ENCODE measurements at regions not wholly inside any gene's neighbourhood (a gene's known extent, or its start where the extent isn't known, plus 50 kb on each side); places are given as distances from the start of the nearest gene placed in this dataset.
"Not testable (repeated sequence)": the region's sequence is repeated elsewhere in the genome, so short reads cannot be mapped to it uniquely, and the experiment has no call there.

DNA sequence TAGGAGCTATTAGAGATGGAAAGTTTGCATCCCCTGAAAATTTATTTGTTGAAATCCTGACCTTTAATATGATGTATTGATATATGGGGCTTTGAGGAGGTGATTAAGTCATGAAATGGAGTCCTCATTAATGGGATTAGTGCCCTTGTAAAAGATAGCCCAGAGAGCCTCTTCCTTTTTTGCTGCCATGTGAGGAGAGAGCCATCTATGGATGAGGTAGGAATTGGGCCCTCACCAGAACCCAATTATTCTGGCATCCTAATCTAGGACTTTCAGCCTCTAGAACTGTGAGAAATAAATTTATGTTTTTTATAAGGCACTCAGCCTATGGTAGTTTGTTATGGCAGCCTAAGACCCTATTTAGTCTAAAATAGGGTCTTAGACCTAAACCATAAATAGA is 250.2 kb upstream of the SLITRK1 start:
- no peak for DNase-seq (ENCODE audit: low read depth in 2 of 3, low spot score in 2 of 3)

DNA sequence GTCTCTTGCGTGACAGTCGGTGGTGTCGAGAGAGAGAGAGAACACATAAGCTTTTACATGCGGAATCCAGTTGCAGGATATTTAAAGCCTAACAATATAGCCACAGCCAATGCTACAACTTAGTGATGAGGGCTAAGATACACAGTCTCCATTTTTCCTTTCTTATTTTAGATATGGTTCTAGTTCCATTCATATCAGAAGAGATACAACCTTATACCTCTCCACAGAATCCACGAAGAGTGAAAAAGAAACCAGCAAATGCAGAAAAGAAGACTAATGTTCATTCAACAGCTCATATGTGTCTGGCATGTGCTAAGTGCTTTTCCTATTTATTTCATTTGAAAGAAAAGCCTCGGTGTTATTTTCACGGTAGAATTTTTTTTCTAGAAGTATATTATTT is 249.0 kb upstream of the SLITRK1 start:
- DNase-seq (ENCODE audit: low read depth in 2 of 3, low spot score in 2 of 3) = no peak

DNA sequence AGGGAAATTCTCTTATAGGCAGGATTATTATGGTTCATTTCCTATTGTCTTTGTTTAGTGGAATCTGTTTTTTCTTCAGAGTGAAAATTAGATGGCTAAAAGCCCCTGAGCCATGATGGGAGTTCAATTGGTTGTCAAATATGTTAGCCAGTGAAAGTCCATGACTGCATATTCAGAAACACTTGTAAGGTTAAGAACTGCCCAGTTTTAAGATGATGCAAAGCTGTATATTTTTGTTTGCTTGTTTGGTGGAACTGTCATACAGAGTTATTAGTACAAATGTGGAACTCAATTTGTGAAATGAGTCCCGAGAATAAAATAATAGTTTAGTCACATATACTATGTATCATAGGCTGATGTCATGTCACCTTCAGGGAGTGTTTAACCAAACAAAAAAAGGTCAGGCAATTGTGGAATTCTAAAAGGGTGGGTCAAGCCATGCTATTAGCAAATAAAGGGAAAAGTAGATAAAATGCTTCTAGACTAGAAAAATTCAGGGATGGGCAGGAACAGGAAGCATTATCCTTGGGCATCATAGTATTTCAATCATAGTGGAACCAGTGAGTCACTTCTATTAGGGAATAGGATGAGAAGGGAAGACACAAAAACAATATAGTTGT is 248.3 kb upstream of the SLITRK1 start:
- DNase-seq (ENCODE audit: low read depth in 2 of 3, low spot score in 2 of 3) = no peak

DNA sequence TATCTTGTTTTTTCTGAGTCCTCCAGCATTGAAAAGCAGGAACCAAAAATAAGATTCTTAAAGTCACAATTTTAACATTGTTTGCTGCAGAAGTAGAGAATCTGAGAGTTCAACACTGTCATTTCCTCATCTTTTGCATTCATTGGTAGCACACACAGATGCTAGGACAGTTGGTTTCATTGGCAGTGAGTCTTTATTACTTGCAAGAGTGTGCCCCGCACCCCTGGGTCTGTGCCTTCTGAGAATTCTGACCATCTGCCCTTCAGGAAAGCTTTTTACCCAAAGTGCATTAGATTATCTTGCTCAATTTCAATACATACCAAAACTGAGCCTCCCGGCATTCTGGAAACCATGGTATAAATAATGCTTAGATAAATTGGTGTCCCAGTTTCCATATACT is 247.7 kb upstream of the SLITRK1 start:
- no peak for DNase-seq (ENCODE audit: low read depth in 2 of 3, low spot score in 2 of 3)

DNA sequence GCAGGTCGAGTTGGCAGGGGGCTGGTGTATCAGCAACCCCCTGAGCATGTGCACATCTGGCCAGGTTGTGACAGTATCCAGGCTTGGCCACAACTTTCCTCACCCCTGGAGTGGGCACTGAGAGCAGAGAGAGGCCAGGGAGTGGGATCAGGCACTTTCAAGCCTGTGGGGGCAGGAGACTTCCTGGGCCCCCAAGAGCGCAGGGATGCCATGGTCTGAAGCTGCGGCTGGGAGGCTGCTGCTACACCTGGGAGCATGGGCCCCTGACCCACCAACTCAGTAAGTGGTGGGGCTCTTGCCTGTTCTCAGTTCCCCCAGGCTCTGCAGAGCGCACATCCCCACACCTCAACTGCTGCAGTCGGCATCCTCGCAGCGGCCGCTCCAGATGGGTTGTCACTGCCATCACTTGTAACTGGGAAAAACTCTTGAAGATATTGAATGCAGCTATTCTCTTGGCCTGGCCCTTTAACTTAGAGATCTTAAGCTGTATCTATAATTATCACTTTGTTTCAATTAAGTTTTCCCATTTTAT is 245.4 kb upstream of the SLITRK1 start:
- DNase-seq (ENCODE audit: low read depth in 2 of 3, low spot score in 2 of 3) = no peak

DNA sequence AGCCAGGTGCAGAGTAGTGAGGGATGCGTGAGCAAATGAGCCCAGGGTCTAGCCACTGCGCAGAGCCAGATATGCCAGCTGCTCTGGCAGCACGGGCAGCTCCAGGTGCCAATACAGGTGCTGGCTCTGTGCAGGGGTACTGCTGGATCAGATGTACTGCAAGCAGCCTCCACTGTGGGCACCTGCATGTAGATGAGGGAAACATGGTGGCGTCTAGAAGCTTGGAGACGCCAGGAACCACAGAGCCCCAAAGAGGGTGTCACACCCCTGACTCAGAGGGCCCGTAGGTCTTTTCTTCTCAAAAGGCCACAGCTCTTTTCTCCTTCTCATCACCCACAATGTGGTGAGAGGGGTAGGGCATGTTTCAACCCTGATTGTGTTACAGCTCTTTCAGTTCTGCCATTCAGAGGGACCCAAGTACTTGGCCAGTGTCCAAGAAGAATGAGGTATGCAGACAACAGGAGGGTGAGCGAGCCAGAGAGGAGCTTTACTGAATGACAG is 244.4 kb upstream of the SLITRK1 start:
- peak in 1 of 3 experiments; percentile 1 for DNase-seq (ENCODE audit: low read depth in 2 of 3, low spot score in 2 of 3)

DNA sequence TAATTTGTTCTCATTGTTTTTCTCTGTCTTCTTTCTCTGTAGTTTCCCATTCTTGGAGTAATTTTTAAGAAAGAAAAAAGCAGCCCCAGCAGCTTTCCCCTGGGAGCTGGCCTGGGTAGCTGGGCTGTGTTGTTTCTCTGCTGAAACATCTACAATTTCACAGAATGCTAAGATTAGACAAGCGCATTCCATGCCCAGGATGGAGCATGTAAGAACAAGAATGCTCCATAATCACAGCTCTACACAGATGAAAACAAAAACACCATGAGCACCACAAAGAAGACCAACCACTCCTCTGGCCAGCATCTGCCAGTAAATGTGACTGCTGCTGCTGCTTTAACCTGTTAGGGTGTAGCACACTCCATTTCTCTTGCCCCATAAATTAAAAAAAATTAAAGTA is 239.2 kb upstream of the SLITRK1 start:
- no peak for DNase-seq (ENCODE audit: low read depth in 2 of 3, low spot score in 2 of 3)

DNA sequence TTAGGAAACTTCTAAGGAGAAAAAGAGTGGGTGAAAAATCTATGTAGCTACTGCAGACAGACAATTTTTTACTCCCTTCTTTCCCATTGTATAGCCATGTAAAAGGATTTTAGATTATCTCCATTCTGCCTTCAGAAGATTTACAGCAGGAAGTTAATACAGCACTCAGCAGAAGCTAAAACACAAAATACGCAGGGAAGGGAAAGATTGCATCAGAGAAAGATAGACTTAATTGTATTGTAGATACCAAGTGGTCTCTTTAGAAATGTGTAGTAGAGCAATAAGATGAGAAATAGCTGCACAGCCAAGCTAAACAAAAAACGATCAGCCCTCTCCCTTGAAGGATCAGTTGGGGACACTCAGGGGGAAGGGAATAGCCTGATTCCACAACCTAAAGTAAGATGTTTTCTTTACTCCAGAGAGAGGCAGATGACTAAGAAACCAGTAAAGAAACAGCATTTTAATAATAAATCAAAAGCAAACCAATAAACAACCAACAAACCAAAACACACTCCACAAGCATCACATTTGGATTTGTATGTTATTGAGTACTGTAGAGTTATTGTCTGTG is 236.7 kb upstream of the SLITRK1 start:
- DNase-seq (ENCODE audit: low read depth in 2 of 3, low spot score in 2 of 3) = no peak

DNA sequence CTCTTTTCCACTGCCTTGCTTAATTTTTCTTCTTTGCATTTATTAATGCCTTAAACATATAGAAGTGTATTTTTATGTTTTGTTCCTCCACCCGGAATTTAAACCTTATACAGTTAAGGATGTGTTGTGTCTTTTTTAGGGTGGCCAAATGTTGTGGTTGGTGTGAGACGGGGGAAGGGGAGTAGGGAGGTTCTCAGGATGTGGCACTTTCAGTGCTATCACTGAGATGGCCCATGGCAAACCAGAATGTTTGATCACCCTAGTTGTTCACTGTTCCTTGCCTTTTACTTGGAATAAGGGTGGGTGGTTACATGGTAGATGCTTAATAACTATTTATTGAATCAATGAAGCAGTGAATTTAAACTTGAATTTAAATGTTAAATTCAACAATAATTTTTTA is 216.0 kb upstream of the SLITRK1 start:
- DNase-seq (ENCODE audit: low read depth in 2 of 3, low spot score in 2 of 3) = no peak

DNA sequence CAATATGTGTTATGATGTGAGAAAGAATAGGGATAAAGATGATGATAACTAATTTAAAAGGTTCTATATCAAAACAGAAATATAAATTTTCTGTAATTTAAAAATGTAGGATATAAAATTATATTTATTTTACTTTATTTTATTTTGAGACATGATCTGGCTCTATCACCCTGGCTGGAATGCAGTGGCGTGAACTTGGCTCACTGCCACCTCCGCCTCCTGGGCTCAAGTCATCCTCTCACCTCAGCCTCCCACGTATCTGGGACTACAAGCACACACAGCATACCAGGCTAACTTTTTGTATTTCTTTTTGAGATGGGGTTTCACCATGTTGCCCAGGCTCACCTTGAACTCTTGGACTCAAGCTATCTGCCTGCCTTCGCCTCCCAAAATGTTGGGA is 214.9 kb upstream of the SLITRK1 start:
- DNase-seq (ENCODE audit: low read depth in 2 of 3, low spot score in 2 of 3) = no peak

DNA sequence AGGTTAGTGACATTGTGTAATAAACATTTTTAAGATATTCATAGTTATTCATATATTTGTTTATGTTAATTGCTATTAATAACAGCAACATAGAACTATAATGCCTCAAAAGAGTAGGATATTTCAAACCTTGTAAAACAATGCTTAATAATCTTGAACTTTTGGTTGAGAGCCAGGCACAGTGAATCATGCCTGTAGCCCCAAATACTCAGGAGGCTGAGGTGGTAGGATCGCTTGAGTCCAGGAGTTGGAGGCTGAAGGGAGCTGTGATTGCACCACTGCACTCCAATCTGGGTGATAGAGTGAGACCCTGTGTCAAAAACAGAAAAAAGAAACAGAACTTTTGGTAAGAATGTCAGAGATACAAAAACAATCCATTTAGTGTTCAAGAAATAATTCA is 213.9 kb upstream of the SLITRK1 start:
- DNase-seq (ENCODE audit: low read depth in 2 of 3, low spot score in 2 of 3) = no peak

DNA sequence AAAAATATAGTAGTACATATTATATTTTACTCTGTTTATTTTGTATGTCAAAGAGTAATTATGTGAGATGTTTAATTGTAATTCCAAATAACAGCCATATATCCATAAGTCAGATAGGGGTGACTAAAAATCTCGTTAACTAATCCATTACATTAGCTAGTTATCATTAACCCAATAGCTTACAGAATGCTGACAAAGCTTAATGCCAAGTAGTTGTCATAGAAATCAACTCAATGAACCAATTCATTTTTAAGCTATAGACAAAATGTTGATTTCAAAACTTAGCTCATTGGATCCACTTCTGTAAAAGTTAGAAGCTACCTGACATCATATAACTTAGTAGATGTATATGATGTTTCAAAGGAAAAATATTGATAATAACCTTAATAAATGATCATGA is 206.7 kb upstream of the SLITRK1 start:
- DNase-seq (ENCODE audit: low read depth in 2 of 3, low spot score in 2 of 3) = no peak

DNA sequence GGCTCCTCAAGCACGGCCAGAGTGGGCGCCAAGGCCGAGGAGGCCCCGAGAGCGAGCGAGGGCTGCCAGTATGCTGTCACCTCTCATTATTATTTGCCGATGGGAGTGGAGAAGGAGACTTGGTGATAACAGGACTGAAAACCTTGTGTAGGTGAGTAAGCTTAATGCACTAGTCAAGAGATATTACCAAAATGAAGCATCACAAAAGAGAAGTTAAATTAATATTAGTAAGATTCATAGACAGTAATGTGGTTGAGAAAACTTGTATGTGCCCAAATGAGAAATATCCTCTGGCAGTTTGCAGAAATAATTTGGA is 204.5 kb upstream of the SLITRK1 start:
- DNase-seq (ENCODE audit: low read depth in 2 of 3, low spot score in 2 of 3) = no peak

DNA sequence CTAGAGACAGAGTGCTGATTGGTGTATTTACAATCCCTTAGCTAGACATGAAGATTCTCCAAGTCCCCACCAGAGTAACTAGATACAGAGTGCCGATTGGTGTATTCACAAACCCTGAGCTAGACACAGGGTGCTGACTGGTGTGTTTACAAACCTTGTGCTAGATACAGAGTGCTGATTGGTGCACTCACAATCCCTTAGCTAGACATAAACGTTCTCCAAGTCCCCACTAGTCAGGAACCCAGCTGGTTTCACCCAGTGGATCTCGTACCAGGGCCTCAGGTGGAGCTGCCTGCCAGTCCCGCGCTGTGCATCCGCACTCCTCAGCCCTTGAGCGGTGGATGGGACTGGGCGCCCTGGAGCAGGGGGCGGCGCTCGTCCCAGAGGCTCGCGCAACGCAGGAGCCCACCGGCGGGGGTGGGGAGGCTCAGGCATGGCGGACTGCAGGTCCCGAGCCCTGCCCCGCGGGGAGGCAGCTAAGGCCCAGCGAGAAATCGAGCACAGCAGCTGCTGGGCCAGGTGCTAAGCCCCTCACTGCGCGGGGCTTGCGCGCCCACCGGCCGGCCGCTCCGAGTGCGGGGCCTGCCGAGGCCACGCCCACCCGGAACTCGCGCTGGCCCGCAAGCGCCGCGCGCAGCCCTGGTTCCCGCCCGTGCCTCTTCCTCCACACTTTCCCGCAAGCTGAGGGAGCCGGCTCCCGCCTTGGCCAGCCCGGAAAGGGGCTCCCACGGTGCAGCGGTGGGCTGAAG is 204.0 kb upstream of the SLITRK1 start:
- not testable (repeated sequence) for DNase-seq (ENCODE audit: low read depth in 2 of 3, low spot score in 2 of 3)

DNA sequence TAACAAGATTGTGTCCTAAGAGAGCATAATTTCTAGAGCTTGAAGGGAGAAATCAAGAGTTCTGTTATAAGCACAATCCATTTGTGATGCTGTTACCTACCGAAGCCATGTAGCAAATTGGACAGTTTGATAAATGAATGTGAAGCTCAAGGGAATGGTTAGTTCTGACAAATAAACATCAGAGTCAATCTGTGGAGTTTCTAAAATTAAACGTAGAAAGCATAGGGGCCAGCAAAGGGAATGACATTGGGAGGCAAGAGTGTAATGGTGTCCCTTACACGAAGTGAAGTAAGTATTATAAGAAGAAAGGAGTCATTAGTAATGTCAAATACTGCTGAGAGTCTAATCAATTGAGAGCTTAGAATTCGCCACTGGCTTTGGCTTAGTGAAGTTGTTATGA is 200.2 kb upstream of the SLITRK1 start:
- DNase-seq (ENCODE audit: low read depth in 2 of 3, low spot score in 2 of 3) = no peak

DNA sequence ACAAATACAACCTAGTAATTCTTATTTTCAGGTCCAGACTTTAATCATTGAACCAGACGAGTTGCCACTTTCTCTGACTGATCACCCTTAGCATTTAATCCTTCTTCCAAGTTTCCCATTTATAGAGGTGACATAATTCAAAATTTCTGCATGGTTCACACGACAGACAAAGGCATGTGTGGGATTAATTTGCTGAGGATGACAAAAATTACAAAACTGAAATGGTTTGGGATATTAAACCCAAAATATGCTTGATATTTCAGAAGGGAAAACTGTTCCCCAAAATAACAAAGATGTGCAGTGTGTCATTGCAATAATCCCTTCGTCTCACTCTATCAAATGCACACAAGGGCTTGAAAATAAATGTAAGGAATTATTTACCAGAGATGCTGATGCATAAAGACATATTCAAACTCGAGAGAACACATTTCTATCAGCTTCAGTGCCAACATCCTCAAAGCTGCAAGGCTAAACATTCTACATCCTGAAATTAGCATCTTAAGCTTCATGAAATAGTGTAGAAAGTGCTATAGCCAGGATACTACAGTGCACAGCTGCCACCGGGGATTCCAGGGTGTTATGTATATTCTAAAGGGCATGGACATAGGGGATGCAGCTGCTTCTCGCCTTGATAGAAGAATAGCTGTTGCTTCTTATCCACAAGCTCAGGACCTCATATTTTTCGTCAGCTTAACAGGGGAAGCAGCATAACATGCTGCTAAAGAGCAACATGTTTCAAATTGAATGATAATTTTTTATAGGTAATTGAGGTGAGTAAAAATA is 198.7 kb upstream of the SLITRK1 start:
- no peak for DNase-seq (ENCODE audit: low read depth in 2 of 3, low spot score in 2 of 3)

DNA sequence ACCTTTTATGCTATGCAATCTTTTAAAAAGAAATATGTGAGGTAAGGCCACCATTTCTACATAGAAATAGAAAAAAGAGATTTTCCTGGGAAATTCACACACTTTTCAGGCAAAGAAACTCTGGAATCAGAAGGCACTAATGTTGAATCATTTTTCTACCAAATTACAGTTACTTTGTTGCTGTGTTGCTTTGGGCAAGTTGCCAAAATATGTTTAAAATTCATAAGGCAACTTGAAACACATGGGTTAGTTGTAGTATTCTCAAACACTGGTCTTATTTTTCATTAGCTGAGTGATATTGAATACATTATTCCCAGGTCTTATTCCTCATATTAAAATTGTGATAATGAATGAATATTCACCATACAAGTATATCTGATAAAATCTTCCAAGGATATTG is 195.0 kb upstream of the SLITRK1 start:
- no peak for DNase-seq (ENCODE audit: low read depth in 2 of 3, low spot score in 2 of 3)

DNA sequence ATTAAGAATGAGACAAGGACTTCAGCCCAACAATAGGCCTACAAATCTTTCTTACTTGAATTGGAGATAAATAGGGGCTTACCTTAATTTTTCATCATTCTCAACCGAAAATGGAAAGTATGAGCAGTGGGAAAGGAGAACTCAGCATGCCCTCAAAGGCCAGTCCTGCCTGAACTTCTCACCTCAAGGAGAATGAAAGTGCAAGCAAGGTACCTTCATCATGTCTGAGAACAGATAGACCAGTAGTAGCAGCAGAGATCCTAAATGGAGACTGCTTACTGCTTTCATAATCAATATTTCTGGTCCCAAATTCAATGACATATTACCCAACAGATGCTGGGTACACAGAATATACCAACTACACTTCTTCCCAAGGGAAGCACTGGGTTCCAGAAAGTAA is 194.0 kb upstream of the SLITRK1 start:
- DNase-seq (ENCODE audit: low read depth in 2 of 3, low spot score in 2 of 3) = no peak

DNA sequence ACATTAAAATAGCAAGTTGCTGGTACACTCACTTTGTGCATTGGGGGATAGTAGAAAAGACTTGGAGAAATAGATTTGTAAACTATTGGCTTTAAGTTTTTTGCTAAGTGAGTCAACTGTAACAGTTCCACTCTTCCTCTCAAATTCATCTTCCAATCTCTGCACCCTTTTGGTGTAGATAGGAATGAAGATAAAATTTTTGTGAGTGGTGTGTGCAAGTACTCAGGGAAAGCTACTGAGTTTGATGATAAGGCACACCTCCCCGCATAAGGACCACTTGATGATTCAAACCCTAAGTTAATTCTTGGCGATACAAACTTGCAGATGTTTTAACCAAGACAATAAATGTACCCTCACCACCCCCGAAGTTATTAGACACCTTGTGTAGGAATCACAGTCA is 168.3 kb upstream of the SLITRK1 start:
- DNase-seq (ENCODE audit: low read depth in 2 of 3, low spot score in 2 of 3) = no peak

DNA sequence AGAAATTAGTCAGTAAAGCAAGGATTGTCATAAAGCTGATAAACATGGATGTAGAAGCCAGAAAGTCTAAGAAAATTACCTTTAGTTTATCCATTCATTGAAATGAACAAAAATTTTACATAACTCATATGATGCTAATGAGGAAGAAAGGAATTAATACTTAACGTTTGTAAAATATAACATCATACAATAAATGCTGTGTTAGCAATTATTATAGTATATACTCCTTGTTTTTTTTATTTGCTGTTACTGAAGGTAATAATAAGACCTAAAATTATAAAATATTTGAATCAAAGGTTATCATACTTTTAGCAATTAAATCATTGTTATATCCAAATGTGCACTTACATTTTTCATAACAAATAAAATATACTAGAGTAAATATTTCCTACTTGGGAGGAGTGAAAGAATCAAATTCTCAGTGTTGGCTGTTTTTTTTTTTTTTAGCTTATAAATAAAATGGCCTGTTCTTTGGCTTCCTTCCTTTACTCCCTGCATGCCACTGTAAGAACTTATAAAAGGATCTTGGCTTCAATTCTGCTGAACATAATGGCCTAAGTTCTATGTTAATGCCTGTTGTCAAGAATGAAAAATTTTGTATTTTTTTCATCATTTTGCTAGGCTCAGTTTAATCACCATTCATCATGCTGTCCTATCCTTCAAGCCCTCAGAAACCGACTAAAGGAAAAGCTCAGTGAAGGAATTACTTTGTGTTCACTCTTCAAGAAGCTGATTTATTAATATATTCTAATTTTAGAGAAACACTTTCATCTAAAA is 167.4 kb upstream of the SLITRK1 start:
- no peak for DNase-seq (ENCODE audit: low read depth in 2 of 3, low spot score in 2 of 3)

DNA sequence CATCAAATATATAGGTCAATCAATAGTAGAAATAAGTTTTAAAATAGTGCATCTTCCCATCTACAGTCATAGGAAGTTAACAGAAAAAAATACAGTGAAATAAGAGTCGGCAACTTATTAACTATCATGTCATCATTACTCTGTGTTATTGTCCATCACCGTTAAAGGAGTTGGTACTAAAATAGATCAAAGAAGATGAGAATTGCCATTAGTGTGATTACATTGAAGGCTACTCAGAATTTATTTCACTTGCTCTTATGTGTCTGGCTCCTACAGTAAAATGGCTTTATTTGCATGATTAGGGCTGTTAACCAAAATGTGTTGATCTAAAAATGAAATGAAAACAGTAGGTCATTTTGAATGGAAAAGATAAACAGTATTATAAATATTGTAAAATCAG is 162.5 kb upstream of the SLITRK1 start:
- DNase-seq (ENCODE audit: low read depth in 2 of 3, low spot score in 2 of 3) = no peak
